Mesenchymal stem cell (in vitro differentiated cells and primary cell): ENCODE measurements at regions not wholly inside any gene's neighbourhood (a gene's known extent, or its start where the extent isn't known, plus 50 kb on each side); places are given as distances from the start of the nearest gene placed in this dataset.

Experiments used
- DNase-seq: peaks from one replicate; pipeline ENCODE4 v3.0.0-alpha.2; 2013
- H2AFZ ChIP-seq: one replicate; pipeline ENCODE4 v1.6.1; 2013; ENCODE audit warnings: low read depth, mild to moderate bottlenecking, control low read depth, inconsistent platforms, low read length, moderate library complexity
- H2AK5ac ChIP-seq: 2 replicates; pipeline ENCODE4 v1.6.1; 2013; ENCODE audit warnings: low read length, moderate library complexity, mild to moderate bottlenecking, inconsistent platforms; ENCODE audit not compliant: severe bottlenecking
- H2BK120ac ChIP-seq: one replicate; pipeline ENCODE4 v1.6.1; 2013; ENCODE audit warnings: low read depth, mild to moderate bottlenecking, inconsistent platforms, low read length, moderate library complexity
- H2BK12ac ChIP-seq, 2 experiments: one replicate each; pipeline ENCODE4 v1.6.1; 2013; ENCODE audit warnings: inconsistent platforms in 2 of 2, low read length in 2 of 2, mild to moderate bottlenecking in 2 of 2, moderate library complexity in 2 of 2, control low read depth in 1 of 2
- H2BK15ac ChIP-seq: one replicate; pipeline ENCODE4 v1.6.1; 2013; ENCODE audit warnings: mild to moderate bottlenecking, low read depth, inconsistent platforms; ENCODE audit not compliant: poor library complexity, severe bottlenecking
- H2BK5ac ChIP-seq: 2 replicates; pipeline ENCODE4 v1.6.1; 2013; ENCODE audit warnings: low read depth, mild to moderate bottlenecking, low read length, control low read depth, inconsistent platforms; ENCODE audit not compliant: poor library complexity, severe bottlenecking
- H3K14ac ChIP-seq, 2 experiments: one replicate each; pipeline ENCODE4 v1.6.1; 2013; ENCODE audit warnings: inconsistent platforms in 2 of 2, low read length in 2 of 2, control low read depth in 1 of 2, mild to moderate bottlenecking in 1 of 2, moderate library complexity in 1 of 2
- H3K18ac ChIP-seq, 2 experiments: one replicate each; pipeline ENCODE4 v1.6.1; 2013; ENCODE audit warnings: inconsistent platforms in 2 of 2, low read length in 2 of 2, control low read depth in 1 of 2, low read depth in 1 of 2, mild to moderate bottlenecking in 1 of 2
- H3K23ac ChIP-seq, 2 experiments: one replicate each; pipeline ENCODE4 v1.6.1; 2013; ENCODE audit warnings: inconsistent platforms in 2 of 2, low read length in 2 of 2, mild to moderate bottlenecking in 2 of 2, moderate library complexity in 2 of 2, control low read depth in 1 of 2
- H3K27ac ChIP-seq: 2 replicates; pipeline ENCODE4 v1.5.1; 2013; ENCODE audit warnings: mild to moderate bottlenecking, moderate library complexity, low read length, control low read depth, inconsistent platforms; ENCODE audit not compliant: poor library complexity, severe bottlenecking
- H3K27me3 ChIP-seq, 2 experiments: 2 replicates each; pipeline versions ENCODE4 v1.6.1 to v1.7.0; 2013; ENCODE audit warnings: low read length in 2 of 2, mild to moderate bottlenecking in 2 of 2, moderate library complexity in 2 of 2, control low read depth in 1 of 2, inconsistent platforms in 1 of 2; ENCODE audit not compliant: control insufficient read depth in 1 of 2, insufficient read depth in 1 of 2
- H3K36me3 ChIP-seq, 2 experiments: 2 replicates each; pipeline versions ENCODE4 v1.6.1 to v1.7.0; 2013; ENCODE audit warnings: low read length in 2 of 2, control low read depth in 1 of 2, inconsistent platforms in 1 of 2, low read depth in 1 of 2, mild to moderate bottlenecking in 1 of 2; ENCODE audit not compliant: insufficient read depth in 2 of 2, control insufficient read depth in 1 of 2
- H3K4ac ChIP-seq, 2 experiments: one replicate each; pipeline ENCODE4 v1.6.1; 2013; ENCODE audit warnings: inconsistent platforms in 2 of 2, low read length in 2 of 2, mild to moderate bottlenecking in 2 of 2, moderate library complexity in 2 of 2, control low read depth in 1 of 2, low read depth in 1 of 2
- H3K4me1 ChIP-seq: 2 replicates; pipeline ENCODE4 v1.6.1; 2013; ENCODE audit warnings: low read depth, low read length, control low read depth; ENCODE audit not compliant: control insufficient read depth, insufficient read depth
- H3K4me2 ChIP-seq: 2 replicates; pipeline ENCODE4 v1.6.1; 2013; ENCODE audit warnings: low read length, mild to moderate bottlenecking, inconsistent platforms; ENCODE audit not compliant: poor library complexity, severe bottlenecking
- H3K4me3 ChIP-seq, 2 experiments: 2 replicates each; pipeline versions ENCODE4 v1.5.1 to v1.7.0; 2013; ENCODE audit warnings: low read length in 2 of 2, mild to moderate bottlenecking in 2 of 2, control low read depth in 1 of 2, low read depth in 1 of 2; ENCODE audit not compliant: insufficient read depth in 1 of 2
- H3K79me1 ChIP-seq: replicated peaks from 2 replicates; pipeline ENCODE4 v1.6.1; 2013; ENCODE audit warnings: mild to moderate bottlenecking, control low read depth, low read length, inconsistent platforms; ENCODE audit not compliant: poor library complexity, severe bottlenecking
- H3K9ac ChIP-seq: 2 replicates; pipeline ENCODE4 v1.7.0; 2013; ENCODE audit warnings: mild to moderate bottlenecking, low read length, moderate library complexity
- H3K9me3 ChIP-seq: 2 replicates; pipeline ENCODE4 v1.7.0; 2013; ENCODE audit warnings: mild to moderate bottlenecking, low read length; ENCODE audit not compliant: control insufficient read depth
- H4K8ac ChIP-seq: one replicate; pipeline ENCODE4 v1.6.1; 2013; ENCODE audit warnings: inconsistent platforms, mild to moderate bottlenecking, low read length, moderate library complexity
- H4K91ac ChIP-seq: one replicate; pipeline ENCODE4 v1.6.1; 2013; ENCODE audit warnings: mild to moderate bottlenecking, low read length, inconsistent platforms
- WGBS: methylation state at CpG from one replicate; pipeline ENCODE4 v1.1.7; 2013; ENCODE audit warnings: mixed read lengths; 5-methylcytosine and 5-hydroxymethylcytosine counted together

GRCh38 chr3:24622696-24623225 is 128.1 kb upstream of the THRB start:
- H2BK15ac ChIP-seq, result no peak overlapping the region
- WGBS, result no CpG with 5 or more reads among the region's 3 CpGs
- no peak for DNase-seq
- no peak overlapping the region for H3K9ac ChIP-seq
- H3K4ac ChIP-seq, result no peak overlapping the region
- H4K8ac ChIP-seq, result no peak overlapping the region
- no peak overlapping the region for H2BK12ac ChIP-seq
- H2BK5ac ChIP-seq, result no peak overlapping the region
- no peaks in the 10 kb centered on the region for H3K79me1 ChIP-seq
- H3K4me3 ChIP-seq, result no peak overlapping the region
- H3K36me3 ChIP-seq, result no peaks in the 10 kb centered on the region
- H2BK120ac ChIP-seq, result no peak overlapping the region
- no peak overlapping the region for H3K4me2 ChIP-seq
- H4K91ac ChIP-seq, result no peak overlapping the region
- H3K9me3 ChIP-seq, result no peaks in the 10 kb centered on the region
- no peak overlapping the region for H2AK5ac ChIP-seq
- no peak overlapping the region for H3K23ac ChIP-seq
- no peak overlapping the region for H3K27ac ChIP-seq
- H3K18ac ChIP-seq, result no peak overlapping the region
- H3K14ac ChIP-seq, result no peak overlapping the region
- H3K4me1 ChIP-seq, result no peaks in the 10 kb centered on the region
- no peaks in the 10 kb centered on the region for H3K27me3 ChIP-seq
- H2AFZ ChIP-seq, result no peak overlapping the region

GRCh38 chr3:24623657-24624056 is 129.0 kb upstream of the THRB start:
- Histone ChIP-seq H3K9ac (no peak overlapping the region), H3K18ac (no peak overlapping the region), H3K4me1 (no peaks in the 10 kb centered on the region), H4K8ac (no peak overlapping the region), H2BK12ac (no peak overlapping the region), H2BK5ac (no peak overlapping the region), H2AFZ (no peak overlapping the region), H3K23ac (no peak overlapping the region), H3K4me3 (no peak overlapping the region), H3K9me3 (no peaks in the 10 kb centered on the region), H3K27me3 (no peaks in the 10 kb centered on the region), H4K91ac (no peak overlapping the region), H3K36me3 (no peaks in the 10 kb centered on the region), H3K4ac (no peak overlapping the region), H3K4me2 (no peak overlapping the region), H3K79me1 (no peaks in the 10 kb centered on the region), H2BK15ac (no peak overlapping the region), H2AK5ac (no peak overlapping the region), H3K27ac (peak overlapping the region; percentile 40), H2BK120ac (no peak overlapping the region), H3K14ac (no peak overlapping the region)
- no CpG with 5 or more reads among the region's 3 CpGs for WGBS
- DNase-seq, result no peak

- Histone ChIP-seq H3K4me1 (no peaks in the 10 kb centered on the region), H2BK12ac (no peak overlapping the region), H4K8ac (no peak overlapping the region), H3K9ac (no peak overlapping the region), H4K91ac (no peak overlapping the region), H3K4ac (no peak overlapping the region), H2AFZ (no peak overlapping the region), H2BK120ac (no peak overlapping the region), H3K27me3 (no peaks in the 10 kb centered on the region), H3K4me2 (no peak overlapping the region), H3K9me3 (no peaks in the 10 kb centered on the region), H2BK15ac (no peak overlapping the region), H3K14ac (no peak overlapping the region), H3K18ac (no peak overlapping the region), H3K36me3 (no peaks in the 10 kb centered on the region), H3K23ac (no peak overlapping the region), H2AK5ac (no peak overlapping the region), H3K79me1 (no peaks in the 10 kb centered on the region), H3K4me3 (no peak overlapping the region), H3K27ac (no peak overlapping the region), H2BK5ac (no peak overlapping the region)
- no peak for DNase-seq
- 73% methylated on average over 1 of the region's 2 CpGs for WGBS
These were observed 130.5 kb upstream of the THRB start for GRCh38 chr3:24624938-24625681.

GRCh38 chr3:24628523-24629258 is 134.0 kb upstream of the THRB start:
- H3K23ac ChIP-seq, result no peak overlapping the region
- H2BK5ac ChIP-seq, result no peak overlapping the region
- no peaks in the 10 kb centered on the region for H3K79me1 ChIP-seq
- no peaks in the 10 kb centered on the region for H3K9me3 ChIP-seq
- no peak overlapping the region for H4K8ac ChIP-seq
- H4K91ac ChIP-seq, result no peak overlapping the region
- no peak overlapping the region for H2AK5ac ChIP-seq
- no peak overlapping the region for H2AFZ ChIP-seq
- no peak overlapping the region for H2BK15ac ChIP-seq
- H3K4me3 ChIP-seq, result no peak overlapping the region
- H2BK12ac ChIP-seq, result no peak overlapping the region
- no peak for DNase-seq
- no peak overlapping the region for H2BK120ac ChIP-seq
- no peaks in the 10 kb centered on the region for H3K4me1 ChIP-seq
- H3K9ac ChIP-seq, result no peak overlapping the region
- no peak overlapping the region for H3K14ac ChIP-seq
- no peaks in the 10 kb centered on the region for H3K36me3 ChIP-seq
- no peaks in the 10 kb centered on the region for H3K27me3 ChIP-seq
- H3K18ac ChIP-seq, result no peak overlapping the region
- H3K4ac ChIP-seq, result no peak overlapping the region
- WGBS, result 100% methylated on average over 3 of the region's 4 CpGs
- no peak overlapping the region for H3K27ac ChIP-seq
- no peak overlapping the region for H3K4me2 ChIP-seq
